Right cardiac atrium (tissue), 5 donors: ENCODE measurements at regions not wholly inside any gene's neighbourhood (a gene's known extent, or its start where the extent isn't known, plus 50 kb on each side); places are given as distances from the start of the nearest gene placed in this dataset.

ENCODE experiments used
- ATAC-seq, 2 donors: fragments of 200-7000 bp; cut with Tn5 transposase; one replicate each; pipeline versions ENCODE4 v1.8.0 to v1.9.1; 2020; ENCODE audit warnings: moderate library complexity in 2 of 2, mild to moderate bottlenecking in 1 of 2
- DNase-seq, 3 donors: peaks; one replicate each; pipeline ENCODE4 v3.0.0-alpha.2; 2020
- H3K27ac ChIP-seq: one replicate; pipeline ENCODE4 v1.5.1; 2013; ENCODE audit warnings: mild to moderate bottlenecking, low read length, control low read depth, moderate library complexity
- H3K27me3 ChIP-seq: one replicate; pipeline ENCODE4 v1.6.1; 2013; ENCODE audit not compliant: control insufficient read depth, insufficient read depth
- H3K4me1 ChIP-seq: one replicate; pipeline ENCODE4 v1.6.1; 2013; ENCODE audit warnings: low read length; ENCODE audit not compliant: control insufficient read depth, insufficient read depth
- H3K4me3 ChIP-seq: one replicate; pipeline ENCODE4 v1.5.1; 2013; ENCODE audit warnings: low read length, control low read depth
- H3K9me3 ChIP-seq: one replicate; pipeline ENCODE4 v1.6.1; 2013; ENCODE audit warnings: low read length; ENCODE audit not compliant: control insufficient read depth
- WGBS: extraction: QIAGEN DNeasy Blood & Tissue Kit; methylation state at CpG from one replicate; pipeline ENCODE4 v1.1.7; 2013; 5-methylcytosine and 5-hydroxymethylcytosine counted together
- intact Hi-C, 4 donors: fragments of 100-400 bp; cut with DNase I; formaldehyde crosslinking; loops; one replicate each; pipeline versions ENCODE4 v1.11.0 to v1.14.0; 2022 to 2023
- donor health status: healthy with polysubstance abuse.
- donor health status: DM: no; HTN: yes; CAD: no.
- donor health status: DM: no; HTN: no; CAD: no.
- donor health status: DM: no; HTN: yes; CAD: no; lungs with severe emphysema.
- donor health status: DM: yes; HTN: yes; CAD: no.

- H3K9me3 ChIP-seq, result no peaks in the 10 kb centered on the region
- no peak overlapping the region for H3K27ac ChIP-seq
- ATAC-seq (no peak), DNase-seq (no peak)
- WGBS, result 76% methylated on average over 8 of the region's 8 CpGs
- H3K4me1 ChIP-seq, result no peaks in the 10 kb centered on the region
- intact Hi-C loops, result loop anchor here in 1 of 4 donors (10.0 kb wide), 1 partner anchor 61 kb away; no protein-coding TSS in a partner anchor
- H3K4me3 ChIP-seq, result no peak overlapping the region
- no peaks in the 10 kb centered on the region for H3K27me3 ChIP-seq
Observed at GRCh38 chr22:49083607-49084006, 744.1 kb downstream of the BRD1 start.

- WGBS, result 90% methylated on average over 13 of the region's 13 CpGs
- DNase-seq (no peak), ATAC-seq (no peak)
- intact Hi-C loops, result loop anchor here in 1 of 4 donors (10.0 kb wide), 1 partner anchor 62 kb away; no protein-coding TSS in a partner anchor
- no peak overlapping the region for H3K27ac ChIP-seq
- H3K9me3 ChIP-seq, result no peaks in the 10 kb centered on the region
- no peak overlapping the region for H3K4me3 ChIP-seq
- H3K27me3 ChIP-seq, result no peaks in the 10 kb centered on the region
- no peaks in the 10 kb centered on the region for H3K4me1 ChIP-seq
Observed at GRCh38 chr22:49082451-49082850, 745.2 kb downstream of the BRD1 start.

GRCh38 chr22:49081926-49082325 is 745.7 kb downstream of the BRD1 start:
- WGBS, result 68% methylated on average over 10 of the region's 10 CpGs
- DNase-seq (no peak), ATAC-seq (no peak)

GRCh38 chr22:49081261-49081666 is 746.4 kb downstream of the BRD1 start:
- no peak for DNase-seq
- 85% methylated on average over 12 of the region's 12 CpGs for WGBS
- Histone ChIP-seq H3K4me3 (no peak overlapping the region), H3K27me3 (no peaks in the 10 kb centered on the region), H3K27ac (no peak overlapping the region), H3K4me1 (no peaks in the 10 kb centered on the region), H3K9me3 (no peaks in the 10 kb centered on the region)
- intact Hi-C loops, result loop anchor here in 1 of 4 donors (10.0 kb wide), 1 partner anchor 64 kb away; no protein-coding TSS in a partner anchor
- no peak for ATAC-seq

More at GRCh38 chr22:49081926-49082325, 745.7 kb downstream of the BRD1 start:
- Histone ChIP-seq H3K4me1 (no peaks in the 10 kb centered on the region), H3K4me3 (no peak overlapping the region), H3K9me3 (no peaks in the 10 kb centered on the region), H3K27ac (no peak overlapping the region), H3K27me3 (no peaks in the 10 kb centered on the region)
- intact Hi-C loops, result loop anchor here in 1 of 4 donors (10.0 kb wide), 1 partner anchor 63 kb away; no protein-coding TSS in a partner anchor

GRCh38 chr22:49080631-49081030 is 747.0 kb downstream of the BRD1 start:
- Histone ChIP-seq H3K4me1 (no peaks in the 10 kb centered on the region), H3K27me3 (no peaks in the 10 kb centered on the region), H3K9me3 (no peaks in the 10 kb centered on the region), H3K4me3 (no peak overlapping the region), H3K27ac (no peak overlapping the region)
- intact Hi-C loops, result loop anchor here in 1 of 4 donors (10.0 kb wide), 1 partner anchor 64 kb away; no protein-coding TSS in a partner anchor
- 80% methylated on average over 14 of the region's 14 CpGs for WGBS
- ATAC-seq, result no peak
- no peak for DNase-seq

- Histone ChIP-seq H3K27me3 (no peaks in the 10 kb centered on the region), H3K4me3 (no peak overlapping the region), H3K27ac (no peak overlapping the region), H3K4me1 (no peaks in the 10 kb centered on the region), H3K9me3 (no peaks in the 10 kb centered on the region)
- DNase-seq (no peak), ATAC-seq (no peak)
- intact Hi-C loops, result loop anchor here in 1 of 4 donors (10.0 kb wide), 1 partner anchor 65 kb away; no protein-coding TSS in a partner anchor
- 78% methylated on average over 15 of the region's 15 CpGs for WGBS
Observed at GRCh38 chr22:49079743-49080500, 747.8 kb downstream of the BRD1 start.

- H3K27ac ChIP-seq, result no peak overlapping the region
- no peaks in the 10 kb centered on the region for H3K9me3 ChIP-seq
- WGBS, result 83% methylated on average over 22 of the region's 22 CpGs
- no peak for ATAC-seq
- no peak overlapping the region for H3K4me3 ChIP-seq
- no peak for DNase-seq
- H3K27me3 ChIP-seq, result no peaks in the 10 kb centered on the region
- H3K4me1 ChIP-seq, result no peaks in the 10 kb centered on the region
- intact Hi-C loops, result no loop called here
Observed at GRCh38 chr22:49079027-49079725, 748.5 kb downstream of the BRD1 start.

GRCh38 chr22:49078076-49078710 is 749.5 kb downstream of the BRD1 start:
- DNase-seq, result no peak
- Histone ChIP-seq H3K4me1 (no peaks in the 10 kb centered on the region), H3K27me3 (no peaks in the 10 kb centered on the region), H3K4me3 (no peak overlapping the region), H3K27ac (no peak overlapping the region), H3K9me3 (no peaks in the 10 kb centered on the region)
- no peak for ATAC-seq
- intact Hi-C loops, result no loop called here
- WGBS, result 73% methylated on average over 26 of the region's 26 CpGs

- Histone ChIP-seq H3K4me3 (no peak overlapping the region), H3K27me3 (no peaks in the 10 kb centered on the region), H3K9me3 (no peaks in the 10 kb centered on the region), H3K27ac (no peak overlapping the region), H3K4me1 (no peaks in the 10 kb centered on the region)
- DNase-seq (no peak), ATAC-seq (no peak)
- 66% methylated on average over 11 of the region's 11 CpGs for WGBS
- intact Hi-C loops, result no loop called here
Observed at GRCh38 chr22:49077586-49077985, 750.1 kb downstream of the BRD1 start.

GRCh38 chr22:49077036-49077393 is 750.7 kb downstream of the BRD1 start:
- no peaks in the 10 kb centered on the region for H3K4me1 ChIP-seq
- intact Hi-C loops, result no loop called here
- H3K27me3 ChIP-seq, result no peaks in the 10 kb centered on the region
- no peak for ATAC-seq
- no peaks in the 10 kb centered on the region for H3K9me3 ChIP-seq
- no peak for DNase-seq
- H3K4me3 ChIP-seq, result no peak overlapping the region
- WGBS, result 70% methylated on average over 5 of the region's 5 CpGs
- H3K27ac ChIP-seq, result no peak overlapping the region
